NCI-H1048 (cell line): ENCODE measurements at regions not wholly inside any gene's neighbourhood (a gene's known extent, or its start where the extent isn't known, plus 50 kb on each side); places are given as distances from the start of the nearest gene placed in this dataset.

ENCODE experiments used
- DNase-seq: peaks from one replicate; lab custom pipeline; 2025; lab: John Stamatoyannopoulos, UW

- DNase-seq, result no peak
These were observed 627.1 kb upstream of the CCDC54 start for GRCh38 chr3:106750092-106750491.

- DNase-seq, result no peak
These were observed 621.9 kb upstream of the CCDC54 start for GRCh38 chr3:106755336-106755735.

- no peak for DNase-seq
These were observed 620.3 kb upstream of the CCDC54 start for GRCh38 chr3:106756901-106757300.

GRCh38 chr3:106758459-106758858 lies 618.8 kb upstream of the CCDC54 start:
- DNase-seq, result no peak

- DNase-seq, result no peak
These were observed 617.5 kb upstream of the CCDC54 start for GRCh38 chr3:106759731-106760130.

- no peak for DNase-seq
These were observed 611.9 kb upstream of the CCDC54 start for GRCh38 chr3:106765342-106765741.

GRCh38 chr3:106768941-106769480 lies 608.2 kb upstream of the CCDC54 start:
- DNase-seq, result no peak

- no peak for DNase-seq
These were observed 603.4 kb upstream of the CCDC54 start for GRCh38 chr3:106773795-106774194.

GRCh38 chr3:106783231-106783630 lies 594.0 kb upstream of the CCDC54 start:
- no peak for DNase-seq

- DNase-seq, result no peak
These were observed 588.0 kb upstream of the CCDC54 start for GRCh38 chr3:106789276-106789675.

GRCh38 chr3:106792716-106793115 lies 584.5 kb upstream of the CCDC54 start:
- DNase-seq, result no peak

- no peak for DNase-seq
These were observed 582.8 kb upstream of the CCDC54 start for GRCh38 chr3:106794442-106794841.

GRCh38 chr3:106795553-106795952 lies 581.7 kb upstream of the CCDC54 start:
- no peak for DNase-seq

- no peak for DNase-seq
These were observed 579.8 kb upstream of the CCDC54 start for GRCh38 chr3:106797461-106797860.

- DNase-seq, result no peak
These were observed 571.6 kb upstream of the CCDC54 start for GRCh38 chr3:106805625-106806024.

GRCh38 chr3:106806964-106807363 lies 570.3 kb upstream of the CCDC54 start:
- DNase-seq, result no peak

GRCh38 chr3:106809041-106809440 lies 568.2 kb upstream of the CCDC54 start:
- DNase-seq, result no peak

- DNase-seq, result no peak
These were observed 567.5 kb upstream of the CCDC54 start for GRCh38 chr3:106809623-106810299.

- DNase-seq, result no peak
These were observed 566.9 kb upstream of the CCDC54 start for GRCh38 chr3:106810300-106810875.

- DNase-seq, result no peak
These were observed 565.9 kb upstream of the CCDC54 start for GRCh38 chr3:106811376-106811775.

- DNase-seq, result no peak
These were observed 563.5 kb upstream of the CCDC54 start for GRCh38 chr3:106813742-106814141.

GRCh38 chr3:106814231-106814630 lies 563.0 kb upstream of the CCDC54 start:
- DNase-seq, result no peak

- no peak for DNase-seq
These were observed 560.4 kb upstream of the CCDC54 start for GRCh38 chr3:106816838-106817237.

- DNase-seq, result no peak
These were observed 559.5 kb upstream of the CCDC54 start for GRCh38 chr3:106817706-106818105.
